ENCODE measurements at regions not wholly inside any gene's neighbourhood (a gene's known extent, or its start where the extent isn't known, plus 50 kb on each side); places are given as distances from the start of the nearest gene placed in this dataset.
A peak's percentile ranks its signal among the peaks of the same experiment; 100 is the strongest.

DNA sequence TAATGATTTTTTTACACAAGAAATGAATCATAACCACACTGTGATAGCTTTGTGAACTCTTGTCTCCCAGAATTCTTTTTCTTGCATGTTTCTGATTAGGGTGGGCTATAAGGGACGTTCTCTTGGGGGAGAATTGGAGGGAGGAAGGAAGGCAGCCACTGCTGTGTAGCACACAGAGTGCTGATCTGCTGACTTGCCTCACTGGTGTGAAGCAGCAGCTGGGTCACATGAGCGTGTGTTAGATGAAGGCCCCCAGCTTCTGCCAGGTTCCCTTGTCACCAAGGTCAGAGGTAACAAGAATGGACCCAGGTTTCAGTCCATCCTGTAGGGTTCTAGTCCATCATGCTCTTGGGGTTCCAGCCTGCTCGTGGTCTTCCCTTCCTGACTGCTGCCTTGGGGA is 107.4 kb upstream of the GLI2 start:
- intact Hi-C loops (cut with DNase I): loop anchor here (5.0 kb wide), 1 partner anchor 156 kb away; no protein-coding TSS in a partner anchor
- TF ChIP-seq, protein P1, sequence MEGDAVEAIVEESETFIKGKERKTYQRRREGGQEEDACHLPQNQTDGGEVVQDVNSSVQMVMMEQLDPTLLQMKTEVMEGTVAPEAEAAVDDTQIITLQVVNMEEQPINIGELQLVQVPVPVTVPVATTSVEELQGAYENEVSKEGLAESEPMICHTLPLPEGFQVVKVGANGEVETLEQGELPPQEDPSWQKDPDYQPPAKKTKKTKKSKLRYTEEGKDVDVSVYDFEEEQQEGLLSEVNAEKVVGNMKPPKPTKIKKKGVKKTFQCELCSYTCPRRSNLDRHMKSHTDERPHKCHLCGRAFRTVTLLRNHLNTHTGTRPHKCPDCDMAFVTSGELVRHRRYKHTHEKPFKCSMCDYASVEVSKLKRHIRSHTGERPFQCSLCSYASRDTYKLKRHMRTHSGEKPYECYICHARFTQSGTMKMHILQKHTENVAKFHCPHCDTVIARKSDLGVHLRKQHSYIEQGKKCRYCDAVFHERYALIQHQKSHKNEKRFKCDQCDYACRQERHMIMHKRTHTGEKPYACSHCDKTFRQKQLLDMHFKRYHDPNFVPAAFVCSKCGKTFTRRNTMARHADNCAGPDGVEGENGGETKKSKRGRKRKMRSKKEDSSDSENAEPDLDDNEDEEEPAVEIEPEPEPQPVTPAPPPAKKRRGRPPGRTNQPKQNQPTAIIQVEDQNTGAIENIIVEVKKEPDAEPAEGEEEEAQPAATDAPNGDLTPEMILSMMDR (IDR thresholded peaks at IDR 0.05): no peak
- DNase-seq (ENCODE audit: low spot score in 2 of 2): peak in 1 of 2 donors; percentile 22
- no peaks in the 10 kb centered on the region for H3K9me3 ChIP-seq
- no peak overlapping the region for H3K4me3 ChIP-seq
- H3K36me3 ChIP-seq: no peaks in the 10 kb centered on the region
- no peak overlapping the region for H3K27ac ChIP-seq
- peaks cover 0 to 19% of the 10 kb centered on the region in 2 donors for H3K4me1 ChIP-seq
- H3K27me3 ChIP-seq: no peaks in the 10 kb centered on the region

DNA sequence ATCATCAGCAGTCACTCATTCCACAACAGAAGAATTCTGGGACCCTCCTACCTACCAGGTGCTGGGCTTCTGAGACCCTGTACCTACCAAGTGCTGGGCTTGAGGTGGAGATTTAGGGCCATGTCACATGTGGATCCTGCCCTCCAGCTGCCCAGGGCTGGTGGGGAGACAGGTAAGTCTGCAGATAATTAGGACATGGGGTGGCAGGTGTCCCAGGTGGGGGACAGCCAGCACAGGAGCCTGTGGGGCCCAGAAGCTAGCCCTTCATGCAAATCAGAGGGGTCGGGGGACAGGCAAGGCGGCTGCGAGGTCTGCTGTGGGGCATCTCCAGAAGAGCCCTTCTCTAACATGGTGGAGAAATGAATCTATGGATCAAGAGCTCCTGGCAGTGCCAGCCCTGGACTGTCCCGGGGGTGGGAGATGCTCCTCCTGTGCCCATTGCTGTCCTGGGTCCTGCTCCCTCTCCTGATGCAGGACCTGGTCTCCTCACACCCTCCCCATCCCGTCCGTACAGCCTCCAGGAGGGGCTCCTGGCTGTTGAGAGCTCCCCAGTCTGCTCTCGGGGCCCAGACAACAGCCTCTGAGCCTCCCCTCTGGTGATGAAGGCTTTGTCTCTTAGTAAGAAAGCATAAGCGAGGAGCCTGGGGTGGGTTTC is 106.3 kb upstream of the GLI2 start:
- TF ChIP-seq, protein P1 (IDR thresholded peaks at IDR 0.05): no peak
- no peak overlapping the region for H3K4me3 ChIP-seq
- H3K27ac ChIP-seq: no peak overlapping the region
- intact Hi-C loops (cut with DNase I): loop anchor here (5.0 kb wide), 1 partner anchor 157 kb away; no protein-coding TSS in a partner anchor
- H3K9me3 ChIP-seq: no peaks in the 10 kb centered on the region
- H3K36me3 ChIP-seq: no peaks in the 10 kb centered on the region
- H3K27me3 ChIP-seq: no peaks in the 10 kb centered on the region
- peaks cover 0 to 19% of the 10 kb centered on the region in 2 donors for H3K4me1 ChIP-seq
- no peak for DNase-seq (ENCODE audit: low spot score in 2 of 2)

DNA sequence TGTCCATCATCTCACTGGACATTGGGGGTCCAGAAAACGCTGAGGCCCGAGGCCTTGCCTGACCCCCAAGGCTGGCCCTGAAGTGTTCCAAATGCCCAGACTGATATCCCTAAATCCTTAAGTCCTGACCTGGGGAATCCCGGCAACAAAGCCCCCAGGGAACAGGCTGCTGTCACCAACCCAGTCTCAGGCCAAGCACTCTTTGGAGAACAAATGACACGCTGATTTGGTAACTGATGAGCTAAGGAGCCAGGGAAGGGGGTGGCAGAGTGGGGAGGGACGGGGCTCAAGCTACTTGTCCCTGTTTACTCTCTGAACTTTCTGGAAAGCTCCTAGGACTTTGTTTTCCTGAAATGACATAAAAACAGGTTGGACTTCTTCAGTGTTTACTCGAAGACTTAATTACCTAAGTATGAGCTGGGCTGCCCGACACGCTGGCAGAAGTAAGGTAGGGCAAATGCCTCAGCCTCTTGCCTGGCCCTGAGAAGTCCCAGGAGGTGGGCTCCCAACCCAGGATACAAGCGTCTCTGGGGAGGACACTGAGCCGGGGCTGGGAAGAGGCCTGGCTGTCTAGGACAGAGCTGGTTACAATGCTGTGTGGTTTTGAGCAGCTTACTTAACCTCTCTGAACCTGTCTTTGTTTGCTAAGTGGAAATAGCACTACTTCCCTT is 105.5 kb upstream of the GLI2 start:
- Histone ChIP-seq H3K36me3 (no peaks in the 10 kb centered on the region), H3K4me3 (no peak overlapping the region), H3K27me3 (no peaks in the 10 kb centered on the region), H3K9me3 (no peaks in the 10 kb centered on the region), H3K4me1 (peaks cover 0 to 18% of the 10 kb centered on the region in 2 donors), H3K27ac (no peak overlapping the region)
- TF ChIP-seq, protein P1 (IDR thresholded peaks at IDR 0.05): no peak
- intact Hi-C loops (cut with DNase I): no loop called here
- DNase-seq (ENCODE audit: low spot score in 2 of 2): no peak

DNA sequence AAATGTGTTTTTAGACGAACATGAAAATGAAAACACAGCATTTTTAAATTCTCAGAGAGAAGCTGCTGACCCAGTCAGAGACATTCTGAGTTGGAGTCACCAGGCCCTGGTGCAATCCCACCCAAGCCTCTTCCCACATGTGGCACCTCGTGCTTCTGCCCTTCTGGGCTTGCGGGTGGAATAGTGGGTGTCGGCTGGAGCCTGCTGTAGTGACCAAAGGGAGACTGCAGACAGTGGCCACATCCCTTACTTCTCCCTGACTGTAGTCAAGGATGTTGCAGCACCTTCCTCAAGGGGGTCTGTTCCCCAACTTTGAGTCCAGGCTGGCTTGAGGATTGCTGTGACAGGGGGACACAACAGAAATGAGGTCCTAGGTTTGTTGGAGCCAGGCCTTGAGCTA is 104.4 kb upstream of the GLI2 start:
- DNase-seq (ENCODE audit: low spot score in 2 of 2): no peak
- intact Hi-C loops (cut with DNase I): no loop called here
- Histone ChIP-seq H3K4me1 (peaks cover 0 to 8% of the 10 kb centered on the region in 2 donors), H3K27me3 (no peaks in the 10 kb centered on the region), H3K9me3 (no peaks in the 10 kb centered on the region), H3K27ac (no peak overlapping the region), H3K4me3 (no peak overlapping the region), H3K36me3 (no peaks in the 10 kb centered on the region)
- TF ChIP-seq, protein P1 (IDR thresholded peaks at IDR 0.05): no peak

DNA sequence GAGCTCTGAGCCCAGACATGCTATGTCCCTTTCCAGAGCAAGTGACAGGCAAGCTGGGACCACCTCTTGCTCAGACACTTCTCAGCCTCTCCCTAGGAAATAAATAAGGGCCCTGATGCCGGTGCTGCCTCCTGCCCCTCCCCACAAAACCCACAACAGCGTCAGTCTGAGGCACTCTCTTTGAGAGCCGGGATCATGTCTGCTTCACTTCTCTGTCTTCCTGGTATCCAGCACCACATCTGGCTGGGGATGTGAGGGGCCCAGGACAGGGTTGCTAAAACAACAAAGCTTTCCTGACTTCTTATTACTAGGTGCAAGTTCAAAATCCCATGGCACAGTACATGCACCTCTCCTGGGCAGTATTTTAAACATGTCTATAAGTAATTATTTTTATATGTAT is 103.9 kb upstream of the GLI2 start:
- Histone ChIP-seq H3K4me1 (peaks cover 0 to 4% of the 10 kb centered on the region in 2 donors), H3K4me3 (no peak overlapping the region), H3K36me3 (no peaks in the 10 kb centered on the region), H3K9me3 (no peaks in the 10 kb centered on the region), H3K27ac (no peak overlapping the region), H3K27me3 (no peaks in the 10 kb centered on the region)
- DNase-seq (ENCODE audit: low spot score in 2 of 2): no peak
- intact Hi-C loops (cut with DNase I): no loop called here
- TF ChIP-seq, protein P1 (IDR thresholded peaks at IDR 0.05): no peak

Data from ascending aorta (tissue), 2 donors.